GM23338 (cell line): ENCODE measurements at regions not wholly inside any gene's neighbourhood (a gene's known extent, or its start where the extent isn't known, plus 50 kb on each side); places are given as distances from the start of the nearest gene placed in this dataset.

Experiments
- ATAC-seq: fragments of 200-7000 bp; cut with Tn5 transposase; 3 replicates; pipeline ENCODE4 v1.9.1; 2020
- DNase-seq: peaks from one replicate; pipeline ENCODE4 v3.0.0-alpha.2; 2015; ENCODE audit warnings: low spot score
- H2AFZ ChIP-seq: fragments of 200-600 bp; sonication (generic); 2 replicates; pipeline ENCODE4 v1.8.0; 2016; ENCODE audit warnings: antibody characterized with exemption, mild to moderate bottlenecking, moderate library complexity
- H3F3A ChIP-seq: fragments of 200-600 bp; sonication (generic); replicated peaks from 2 replicates; pipeline ENCODE4 v1.8.0; 2017; ENCODE audit warnings: antibody characterized with exemption, mixed run types, low read depth
- H3K27ac ChIP-seq: fragments of 200-600 bp; sonication (generic); 2 replicates; pipeline ENCODE4 v1.6.1; 2016; ENCODE audit warnings: low read depth
- H3K27me3 ChIP-seq: fragments of 200-600 bp; sonication (generic); 2 replicates; pipeline ENCODE4 v1.8.0; 2016; ENCODE audit warnings: mild to moderate bottlenecking, mixed run types, moderate library complexity; ENCODE audit not compliant: insufficient read depth
- H3K36me3 ChIP-seq: fragments of 200-600 bp; sonication (generic); 2 replicates; pipeline ENCODE4 v1.8.0; 2016; ENCODE audit warnings: mild to moderate bottlenecking; ENCODE audit not compliant: insufficient read depth
- H3K4me1 ChIP-seq: fragments of 200-600 bp; sonication (generic); 2 replicates; pipeline ENCODE4 v1.8.0; 2016; ENCODE audit warnings: mild to moderate bottlenecking, moderate library complexity; ENCODE audit not compliant: insufficient read depth
- H3K4me2 ChIP-seq: fragments of 200-600 bp; sonication (generic); 2 replicates; pipeline ENCODE4 v1.7.1; 2017; ENCODE audit warnings: mixed run types
- H3K4me3 ChIP-seq: fragments of 200-600 bp; sonication (generic); 2 replicates; pipeline ENCODE4 v1.6.1; 2016; ENCODE audit warnings: mixed run types
- H3K79me2 ChIP-seq: fragments of 200-600 bp; sonication (generic); replicated peaks from 2 replicates; pipeline ENCODE4 v1.8.0; 2017; ENCODE audit warnings: mild to moderate bottlenecking; ENCODE audit not compliant: insufficient read depth
- H3K9me2 ChIP-seq: fragments of 200-600 bp; sonication (generic); 2 replicates; pipeline ENCODE4 v1.8.0; 2017; ENCODE audit not compliant: insufficient read depth
- H4K20me1 ChIP-seq: fragments of 200-600 bp; sonication (generic); replicated peaks from 2 replicates; pipeline ENCODE4 v1.8.0; 2017; ENCODE audit warnings: mild to moderate bottlenecking; ENCODE audit not compliant: insufficient read depth
- H3K27ac Mint-ChIP-seq: 2 replicates; pipeline ENCODE4 v1.8.0; 2020; ENCODE audit warnings: inconsistent platforms, mild to moderate bottlenecking, moderate library complexity, mixed read lengths
- H3K27me3 Mint-ChIP-seq: 3 replicates; pipeline ENCODE4 v1.8.0; 2022; ENCODE audit warnings: low read depth, mild to moderate bottlenecking, moderate library complexity, mixed read lengths, inconsistent platforms; ENCODE audit not compliant: insufficient read depth, poor library complexity
- H3K36me3 Mint-ChIP-seq: 3 replicates; pipeline ENCODE4 v1.8.0; 2021; ENCODE audit warnings: low read depth, mild to moderate bottlenecking, inconsistent platforms, moderate library complexity, mixed read lengths
- H3K4me1 Mint-ChIP-seq: 3 replicates; pipeline ENCODE4 v1.8.0; 2020; ENCODE audit warnings: mild to moderate bottlenecking, inconsistent platforms, mixed read lengths
- H3K4me3 Mint-ChIP-seq: 3 replicates; pipeline ENCODE4 v1.8.0; 2021; ENCODE audit warnings: moderate library complexity, mild to moderate bottlenecking, inconsistent platforms, mixed read lengths
- H3K9me3 Mint-ChIP-seq: 3 replicates; pipeline ENCODE4 v1.8.0; 2020; ENCODE audit warnings: moderate library complexity, mild to moderate bottlenecking, inconsistent platforms, mixed read lengths
- CREB1 ChIP-seq: fragments of 250-450 bp; sonication (Bioruptor Pico); IDR thresholded peaks from 2 replicates; pipeline ENCODE4 v1.5.0; 2020; ENCODE audit warnings: low read depth, mild to moderate bottlenecking, moderate library complexity
- CTCF ChIP-seq, 2 experiments: fragments of 200-600 bp in 1 of 2; sonication (generic) in 1 of 2; conservative IDR thresholded peaks; 2 replicates each; pipeline versions ENCODE4 v1.5.1 to v1.6.1; 2016 to 2017; ENCODE audit warnings: antibody characterized with exemption in 2 of 2, low read depth in 2 of 2, mild to moderate bottlenecking in 2 of 2, moderate library complexity in 1 of 2
- ETS1 ChIP-seq: IDR thresholded peaks from 2 replicates; pipeline ENCODE4 v1.6.1; 2016; ENCODE audit warnings: antibody characterized with exemption
- EZH2phosphoT487 ChIP-seq: fragments of 200-600 bp; sonication (generic); IDR thresholded peaks from one replicate; pipeline ENCODE4 v1.8.1; 2018; ENCODE audit warnings: antibody characterized with exemption; ENCODE audit not compliant: unreplicated experiment
- NANOG ChIP-seq: IDR thresholded peaks from 2 replicates; pipeline ENCODE4 v1.6.1; 2016; ENCODE audit warnings: antibody characterized with exemption, borderline replicate concordance
- POLR2AphosphoS5 ChIP-seq: IDR thresholded peaks from 2 replicates; pipeline ENCODE4 v1.6.1; 2016; ENCODE audit warnings: antibody characterized with exemption, low read depth
- ZNF114 ChIP-seq: fragments of 250-450 bp; sonication (Bioruptor Pico); IDR thresholded peaks from 2 replicates; pipeline ENCODE4 v1.5.0; 2020; ENCODE audit warnings: mild to moderate bottlenecking, moderate library complexity
- TF ChIP-seq, protein P1 (sequence below): fragments of 250-450 bp; sonication (Bioruptor Pico); IDR thresholded peaks from 2 replicates; pipeline ENCODE4 v1.5.0; 2020; ENCODE audit warnings: mild to moderate bottlenecking, moderate library complexity

DNA sequence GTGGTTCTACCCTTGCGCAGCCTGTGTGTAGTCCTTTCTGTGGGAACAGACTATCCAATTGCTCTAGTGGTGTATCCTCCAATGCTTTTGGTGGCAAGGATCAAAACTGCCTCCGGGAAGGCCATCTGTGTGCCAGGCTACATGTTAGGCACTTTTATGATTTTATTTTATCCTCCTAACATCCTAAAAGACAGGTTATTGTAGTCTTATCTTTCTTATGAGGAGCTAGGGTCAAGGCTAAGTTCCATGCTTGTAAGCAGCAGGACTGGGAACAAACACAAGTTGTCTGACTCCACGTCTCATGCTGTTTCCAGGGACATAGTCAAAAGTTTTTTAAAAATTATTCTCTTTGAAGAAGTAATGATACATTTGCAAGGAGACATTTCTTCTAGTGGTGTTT lies 278.7 kb upstream of the ADAMTSL1 start (continued):
- TF ChIP-seq, protein P1, sequence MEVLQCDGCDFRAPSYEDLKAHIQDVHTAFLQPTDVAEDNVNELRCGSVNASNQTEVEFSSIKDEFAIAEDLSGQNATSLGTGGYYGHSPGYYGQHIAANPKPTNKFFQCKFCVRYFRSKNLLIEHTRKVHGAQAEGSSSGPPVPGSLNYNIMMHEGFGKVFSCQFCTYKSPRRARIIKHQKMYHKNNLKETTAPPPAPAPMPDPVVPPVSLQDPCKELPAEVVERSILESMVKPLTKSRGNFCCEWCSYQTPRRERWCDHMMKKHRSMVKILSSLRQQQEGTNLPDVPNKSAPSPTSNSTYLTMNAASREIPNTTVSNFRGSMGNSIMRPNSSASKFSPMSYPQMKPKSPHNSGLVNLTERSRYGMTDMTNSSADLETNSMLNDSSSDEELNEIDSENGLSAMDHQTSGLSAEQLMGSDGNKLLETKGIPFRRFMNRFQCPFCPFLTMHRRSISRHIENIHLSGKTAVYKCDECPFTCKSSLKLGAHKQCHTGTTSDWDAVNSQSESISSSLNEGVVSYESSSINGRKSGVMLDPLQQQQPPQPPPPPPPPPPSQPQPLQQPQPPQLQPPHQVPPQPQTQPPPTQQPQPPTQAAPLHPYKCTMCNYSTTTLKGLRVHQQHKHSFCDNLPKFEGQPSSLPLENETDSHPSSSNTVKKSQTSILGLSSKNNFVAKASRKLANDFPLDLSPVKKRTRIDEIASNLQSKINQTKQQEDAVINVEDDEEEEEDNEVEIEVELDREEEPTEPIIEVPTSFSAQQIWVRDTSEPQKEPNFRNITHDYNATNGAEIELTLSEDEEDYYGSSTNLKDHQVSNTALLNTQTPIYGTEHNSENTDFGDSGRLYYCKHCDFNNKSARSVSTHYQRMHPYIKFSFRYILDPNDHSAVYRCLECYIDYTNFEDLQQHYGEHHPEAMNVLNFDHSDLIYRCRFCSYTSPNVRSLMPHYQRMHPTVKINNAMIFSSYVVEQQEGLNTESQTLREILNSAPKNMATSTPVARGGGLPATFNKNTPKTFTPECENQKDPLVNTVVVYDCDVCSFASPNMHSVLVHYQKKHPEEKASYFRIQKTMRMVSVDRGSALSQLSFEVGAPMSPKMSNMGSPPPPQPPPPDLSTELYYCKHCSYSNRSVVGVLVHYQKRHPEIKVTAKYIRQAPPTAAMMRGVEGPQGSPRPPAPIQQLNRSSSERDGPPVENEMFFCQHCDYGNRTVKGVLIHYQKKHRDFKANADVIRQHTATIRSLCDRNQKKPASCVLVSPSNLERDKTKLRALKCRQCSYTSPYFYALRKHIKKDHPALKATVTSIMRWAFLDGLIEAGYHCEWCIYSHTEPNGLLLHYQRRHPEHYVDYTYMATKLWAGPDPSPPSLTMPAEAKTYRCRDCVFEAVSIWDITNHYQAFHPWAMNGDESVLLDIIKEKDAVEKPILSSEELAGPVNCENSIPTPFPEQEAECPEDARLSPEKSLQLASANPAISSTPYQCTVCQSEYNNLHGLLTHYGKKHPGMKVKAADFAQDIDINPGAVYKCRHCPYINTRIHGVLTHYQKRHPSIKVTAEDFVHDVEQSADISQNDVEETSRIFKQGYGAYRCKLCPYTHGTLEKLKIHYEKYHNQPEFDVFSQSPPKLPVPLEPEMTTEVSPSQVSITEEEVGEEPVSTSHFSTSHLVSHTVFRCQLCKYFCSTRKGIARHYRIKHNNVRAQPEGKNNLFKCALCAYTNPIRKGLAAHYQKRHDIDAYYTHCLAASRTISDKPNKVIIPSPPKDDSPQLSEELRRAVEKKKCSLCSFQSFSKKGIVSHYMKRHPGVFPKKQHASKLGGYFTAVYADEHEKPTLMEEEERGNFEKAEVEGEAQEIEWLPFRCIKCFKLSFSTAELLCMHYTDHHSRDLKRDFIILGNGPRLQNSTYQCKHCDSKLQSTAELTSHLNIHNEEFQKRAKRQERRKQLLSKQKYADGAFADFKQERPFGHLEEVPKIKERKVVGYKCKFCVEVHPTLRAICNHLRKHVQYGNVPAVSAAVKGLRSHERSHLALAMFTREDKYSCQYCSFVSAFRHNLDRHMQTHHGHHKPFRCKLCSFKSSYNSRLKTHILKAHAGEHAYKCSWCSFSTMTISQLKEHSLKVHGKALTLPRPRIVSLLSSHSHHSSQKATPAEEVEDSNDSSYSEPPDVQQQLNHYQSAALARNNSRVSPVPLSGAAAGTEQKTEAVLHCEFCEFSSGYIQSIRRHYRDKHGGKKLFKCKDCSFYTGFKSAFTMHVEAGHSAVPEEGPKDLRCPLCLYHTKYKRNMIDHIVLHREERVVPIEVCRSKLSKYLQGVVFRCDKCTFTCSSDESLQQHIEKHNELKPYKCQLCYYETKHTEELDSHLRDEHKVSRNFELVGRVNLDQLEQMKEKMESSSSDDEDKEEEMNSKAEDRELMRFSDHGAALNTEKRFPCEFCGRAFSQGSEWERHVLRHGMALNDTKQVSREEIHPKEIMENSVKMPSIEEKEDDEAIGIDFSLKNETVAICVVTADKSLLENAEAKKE (CRISPR knock-in tag), result no peak
- TF ChIP-seq CTCF (conservative IDR thresholded peaks at IDR 0.05; ENCODE audit: low read depth in 2 of 2) (no peak), ZNF114 (CRISPR knock-in tag) (no peak), ETS1 (no peak), POLR2AphosphoS5 (no peak)

GRCh38 chr9:18202924-18203323 lies 271.0 kb upstream of the ADAMTSL1 start:
- H3K27me3 ChIP-seq, result no peaks in the 10 kb centered on the region
- no peak overlapping the region for H3K27ac ChIP-seq
- no peaks in the 10 kb centered on the region for H3K9me2 ChIP-seq
- ATAC-seq, result no peak
- no peaks in the 10 kb centered on the region for H3F3A ChIP-seq
- H2AFZ ChIP-seq, result no peak overlapping the region
- H3K36me3 ChIP-seq, result no peaks in the 10 kb centered on the region
- H4K20me1 ChIP-seq, result no peaks in the 10 kb centered on the region
- no peak overlapping the region for H3K4me2 ChIP-seq
- Mint-ChIP-seq H3K4me1 (no peaks in the 10 kb centered on the region), H3K9me3 (no peaks in the 10 kb centered on the region), H3K4me3 (no peak overlapping the region), H3K27ac (no peak overlapping the region), H3K27me3 (no peaks in the 10 kb centered on the region), H3K36me3 (no peaks in the 10 kb centered on the region)
- no peak for DNase-seq
- H3K4me3 ChIP-seq, result no peak overlapping the region
- no peaks in the 10 kb centered on the region for H3K4me1 ChIP-seq
- H3K79me2 ChIP-seq, result no peaks in the 10 kb centered on the region
- TF ChIP-seq ETS1, result no peak
- no peak for TF ChIP-seq ZNF114 (CRISPR knock-in tag)
- TF ChIP-seq CREB1 (CRISPR knock-in tag), result no peak
- no peak for TF ChIP-seq EZH2phosphoT487
- TF ChIP-seq POLR2AphosphoS5, result no peak
- no peak for TF ChIP-seq NANOG
